Germinal center (tissue), 1 donor: ENCODE measurements at regions not wholly inside any gene's neighbourhood (a gene's known extent, or its start where the extent isn't known, plus 50 kb on each side); places are given as distances from the start of the nearest gene placed in this dataset.
A peak's percentile ranks its signal among the peaks of the same experiment; 100 is the strongest.

ENCODE experiments used
- DNase-seq: peaks from one replicate; pipeline ENCODE4 v3.0.0; 2012; ENCODE audit warnings: mixed read lengths, low spot score

GRCh38 chr16:77592021-77592420 lies 130.3 kb upstream of the NUDT7 start:
- no peak for DNase-seq

GRCh38 chr16:77594057-77594456 lies 128.3 kb upstream of the NUDT7 start:
- DNase-seq = no peak

- no peak for DNase-seq
Measured at GRCh38 chr16:77594799-77595596, 127.3 kb upstream of the NUDT7 start.

GRCh38 chr16:77596261-77596660 lies 126.1 kb upstream of the NUDT7 start:
- DNase-seq = no peak

- peak; percentile 14 for DNase-seq
Measured at GRCh38 chr16:77599793-77600415, 122.4 kb upstream of the NUDT7 start.

- no peak for DNase-seq
Measured at GRCh38 chr16:77600555-77600954, 121.8 kb upstream of the NUDT7 start.

- no peak for DNase-seq
Measured at GRCh38 chr16:77603656-77604055, 118.7 kb upstream of the NUDT7 start.

GRCh38 chr16:77610496-77610895 lies 111.8 kb upstream of the NUDT7 start:
- DNase-seq = no peak

GRCh38 chr16:77611386-77611785 lies 110.9 kb upstream of the NUDT7 start:
- DNase-seq = no peak

- DNase-seq = no peak
Measured at GRCh38 chr16:77612596-77612995, 109.7 kb upstream of the NUDT7 start.

- DNase-seq = no peak
Measured at GRCh38 chr16:77613095-77613494, 109.2 kb upstream of the NUDT7 start.

- no peak for DNase-seq
Measured at GRCh38 chr16:77617553-77617952, 104.8 kb upstream of the NUDT7 start.

GRCh38 chr16:77617996-77618395 lies 104.3 kb upstream of the NUDT7 start:
- DNase-seq = no peak

- DNase-seq = no peak
Measured at GRCh38 chr16:77618951-77619350, 103.4 kb upstream of the NUDT7 start.

GRCh38 chr16:77624085-77624484 lies 98.2 kb upstream of the NUDT7 start:
- DNase-seq = no peak

GRCh38 chr16:77636615-77637014 lies 85.7 kb upstream of the NUDT7 start:
- no peak for DNase-seq

- no peak for DNase-seq
Measured at GRCh38 chr16:77637940-77638339, 84.4 kb upstream of the NUDT7 start.

- DNase-seq = no peak
Measured at GRCh38 chr16:77643176-77643575, 79.1 kb upstream of the NUDT7 start.

- no peak for DNase-seq
Measured at GRCh38 chr16:77645764-77646163, 76.5 kb upstream of the NUDT7 start.

GRCh38 chr16:77647726-77648125 lies 74.6 kb upstream of the NUDT7 start:
- no peak for DNase-seq

- no peak for DNase-seq
Measured at GRCh38 chr16:77650761-77651160, 71.6 kb upstream of the NUDT7 start.

- DNase-seq = no peak
Measured at GRCh38 chr16:77652399-77652798, 69.9 kb upstream of the NUDT7 start.

- no peak for DNase-seq
Measured at GRCh38 chr16:77657016-77657415, 65.3 kb upstream of the NUDT7 start.

- no peak for DNase-seq
Measured at GRCh38 chr16:77660311-77660710, 62.0 kb upstream of the NUDT7 start.
